ENCODE measurements at regions not wholly inside any gene's neighbourhood (a gene's known extent, or its start where the extent isn't known, plus 50 kb on each side); places are given as distances from the start of the nearest gene placed in this dataset. TPM values are rescaled to one million over a fixed set of nuclear protein-coding genes. Genes with fewer than 3 reads are reported as not detected.

Small RNA genes in the stretch of these regions (small RNA-seq; reads per million reads assigned to genes)
- not detected for gene AC098614.2 (ENCODE audit: low replicate concordance)
- not detected for gene RF00019 (ENCODE audit: low replicate concordance)

Measured in spinal cord (tissue), 1 donor.